GM19452 (cell line): ENCODE measurements at regions not wholly inside any gene's neighbourhood (a gene's known extent, or its start where the extent isn't known, plus 50 kb on each side); places are given as distances from the start of the nearest gene placed in this dataset.

Experiments used
- ATAC-seq: cut with Tn5 transposase; IDR thresholded peaks from one replicate; pipeline ENCODE4 v1.9.1; 2021; ENCODE audit not compliant: unreplicated experiment

GRCh38 chr9:31612336-31613030, 772.0 kb upstream of the ACO1 start:
- ATAC-seq = no peak

GRCh38 chr9:31615966-31616365, 768.5 kb upstream of the ACO1 start:
- no peak for ATAC-seq

DNA sequence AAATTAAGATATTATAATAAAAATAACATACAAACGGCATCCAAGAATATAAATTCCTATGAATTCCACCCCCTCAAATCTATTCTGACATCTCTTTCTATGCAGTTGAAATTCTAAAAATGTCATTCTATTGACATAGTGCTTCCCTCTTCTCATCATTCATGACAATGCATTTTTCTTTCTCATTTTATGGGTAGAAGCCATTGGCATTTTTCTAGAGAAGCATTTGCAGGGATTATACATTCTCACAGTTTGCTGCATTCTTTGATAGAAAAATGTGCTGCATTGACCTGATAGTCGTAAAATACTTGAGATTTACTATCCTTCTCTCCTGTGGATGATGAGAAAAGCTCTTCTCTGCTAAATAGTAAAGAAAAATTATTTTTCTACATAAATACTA, 760.9 kb upstream of the ACO1 start:
- ATAC-seq = no peak

DNA sequence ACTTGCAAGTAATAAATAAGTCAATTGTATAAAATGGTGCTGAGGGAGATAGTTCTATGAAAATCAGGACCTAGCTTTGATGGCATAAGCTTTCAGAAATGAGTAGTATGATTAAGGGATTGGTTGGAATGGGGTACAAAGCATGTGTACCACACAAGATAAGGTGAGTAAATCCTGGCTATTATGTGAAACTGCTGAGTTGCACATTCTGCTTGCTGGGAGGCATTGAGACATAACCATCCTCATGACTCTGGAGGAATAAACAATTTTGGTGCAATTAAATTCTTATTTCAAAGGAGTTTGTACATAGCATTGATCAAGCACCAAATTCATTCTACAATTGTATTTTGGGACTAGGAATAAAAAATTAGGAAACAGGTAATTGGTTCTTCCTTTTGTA, 755.2 kb upstream of the ACO1 start:
- no peak for ATAC-seq

DNA sequence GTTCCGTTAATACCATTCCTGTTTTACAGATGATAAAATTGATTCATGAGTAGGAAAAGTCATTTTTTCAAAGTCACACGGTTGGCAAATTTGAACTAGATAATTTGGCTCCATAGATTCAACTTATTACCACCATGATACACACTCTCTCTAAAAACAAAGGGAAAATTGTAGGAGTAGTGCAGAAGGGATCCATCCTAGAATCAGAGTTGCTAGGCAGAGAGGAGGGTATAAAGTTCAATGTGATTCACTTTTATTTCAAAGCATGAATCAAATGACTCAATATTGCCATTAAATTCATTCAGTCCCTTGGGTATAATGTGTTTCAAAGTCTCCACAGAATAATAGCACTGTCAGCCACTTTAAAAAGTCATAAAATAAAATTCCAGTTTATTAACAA, 747.2 kb upstream of the ACO1 start:
- ATAC-seq = no peak

GRCh38 chr9:31637861-31638260, 746.6 kb upstream of the ACO1 start:
- ATAC-seq = no peak

GRCh38 chr9:31639451-31639850, 745.0 kb upstream of the ACO1 start:
- ATAC-seq = no peak

DNA sequence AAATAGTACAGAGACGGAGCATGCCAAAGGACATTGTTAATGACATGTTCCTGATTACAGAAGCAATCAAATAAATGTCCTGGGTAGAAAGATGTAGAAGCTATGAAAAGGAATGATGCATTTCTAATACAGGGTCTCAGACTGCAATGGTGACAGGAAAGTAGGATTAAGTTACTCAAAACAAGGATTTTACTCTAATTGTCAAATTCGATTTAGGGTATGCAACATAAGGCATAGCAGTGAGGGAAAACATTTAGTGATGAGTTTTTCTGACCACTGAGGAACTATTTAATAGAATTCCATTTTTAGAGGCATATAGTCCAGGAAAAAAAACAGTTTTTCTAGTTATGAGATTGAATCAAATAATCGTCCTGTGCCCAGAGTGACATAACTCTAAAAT, 715.1 kb upstream of the ACO1 start:
- no peak for ATAC-seq

DNA sequence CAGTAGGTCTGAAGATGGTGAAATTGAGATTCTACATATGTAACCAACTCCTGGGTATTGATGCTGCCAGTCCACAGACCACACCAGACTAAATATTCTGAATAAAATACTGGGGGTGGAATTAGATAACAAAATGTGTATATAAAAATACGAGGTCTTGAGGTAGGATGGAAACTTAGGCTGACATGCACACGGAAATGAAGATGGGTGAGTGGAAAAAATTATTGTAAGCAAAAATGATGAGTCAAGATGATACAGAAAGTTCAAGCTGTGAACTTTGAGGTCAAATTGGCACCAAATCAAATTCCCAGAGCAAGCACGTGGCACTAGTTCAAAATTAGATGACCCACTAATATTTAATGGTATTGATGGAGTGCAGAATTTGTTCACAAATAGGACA, 713.4 kb upstream of the ACO1 start:
- ATAC-seq = no peak

- ATAC-seq = no peak
These were observed 710.2 kb upstream of the ACO1 start for GRCh38 chr9:31674264-31674663.

DNA sequence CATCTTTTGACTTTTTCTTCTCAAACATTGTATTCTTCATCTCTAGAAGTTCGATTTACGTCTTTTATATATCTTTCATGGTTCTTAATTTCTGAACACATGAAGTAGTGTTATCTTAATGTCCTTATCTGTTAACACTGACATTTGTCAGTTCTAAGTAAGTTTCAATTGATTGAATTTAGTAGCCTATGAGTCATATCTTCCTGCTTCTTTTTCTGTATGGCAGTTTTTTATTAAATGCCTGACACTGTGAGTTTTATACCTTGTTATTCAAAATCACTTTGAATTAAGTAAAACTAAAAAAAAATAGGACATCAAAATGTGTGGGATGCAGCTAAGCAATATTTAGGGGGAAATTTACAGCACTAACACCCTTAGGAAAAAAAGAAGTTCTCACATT, 707.0 kb upstream of the ACO1 start:
- no peak for ATAC-seq

GRCh38 chr9:31677877-31678276, 706.6 kb upstream of the ACO1 start:
- ATAC-seq = no peak

- no peak for ATAC-seq
These were observed 701.3 kb upstream of the ACO1 start for GRCh38 chr9:31683116-31683515.

DNA sequence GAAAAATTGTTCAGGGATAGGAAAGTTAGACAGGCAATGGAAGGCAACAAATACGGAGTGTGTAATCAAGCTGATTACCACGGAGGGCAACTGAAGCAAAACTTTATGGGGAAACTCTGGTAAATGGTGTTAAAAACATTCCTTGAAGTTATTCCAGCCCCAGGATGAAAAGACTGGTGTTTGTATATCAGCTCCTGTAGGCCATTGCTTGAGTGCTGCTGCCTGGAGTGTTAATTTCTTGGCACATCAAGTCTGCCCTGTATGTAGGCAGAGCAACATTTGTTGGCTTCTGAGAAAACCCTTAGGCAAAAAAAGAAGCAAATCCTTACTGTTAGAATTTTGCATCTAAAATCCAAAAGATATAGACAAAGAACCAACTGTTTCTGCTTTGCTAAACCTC, 686.5 kb upstream of the ACO1 start:
- ATAC-seq = no peak

DNA sequence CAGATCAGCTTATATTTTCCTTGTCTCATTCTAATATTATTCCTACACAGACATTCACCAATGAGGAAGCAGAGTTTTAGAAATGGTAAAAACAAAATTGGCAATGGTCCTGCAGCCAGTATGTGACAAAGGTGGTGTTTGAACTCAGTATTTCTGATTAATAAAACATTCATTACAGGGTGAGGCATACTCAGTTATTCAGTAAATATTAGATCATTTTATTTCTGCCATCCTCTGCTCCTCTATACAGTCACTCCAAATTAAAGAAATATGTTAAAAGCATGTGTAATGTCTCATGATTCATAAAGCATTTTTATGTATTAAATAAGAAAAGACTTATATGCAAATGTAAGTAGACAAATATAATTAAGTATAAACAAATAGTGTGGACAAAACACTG, 684.6 kb upstream of the ACO1 start:
- no peak for ATAC-seq

GRCh38 chr9:31700252-31701045, 684.0 kb upstream of the ACO1 start:
- ATAC-seq = no peak

DNA sequence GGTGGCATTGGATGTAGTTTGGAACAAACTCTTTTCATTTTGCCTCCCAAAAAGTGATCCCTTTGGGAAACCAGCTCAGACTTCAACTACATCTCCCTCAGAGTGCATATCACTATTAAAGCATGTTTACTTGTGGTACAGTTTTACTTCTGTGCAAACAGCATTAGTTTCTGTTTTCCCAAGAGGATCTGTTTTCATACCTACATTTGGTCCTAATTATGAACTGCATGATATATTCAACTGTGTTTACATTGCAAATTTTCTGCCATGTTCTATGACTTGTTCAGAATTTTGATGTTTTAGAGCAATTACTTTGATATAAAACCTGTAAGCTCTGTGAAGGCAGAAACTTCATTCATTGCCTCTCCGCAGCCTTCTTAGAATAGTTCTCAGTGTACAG, 681.5 kb upstream of the ACO1 start:
- no peak for ATAC-seq

- ATAC-seq = no peak
These were observed 669.2 kb upstream of the ACO1 start for GRCh38 chr9:31715250-31715649.

DNA sequence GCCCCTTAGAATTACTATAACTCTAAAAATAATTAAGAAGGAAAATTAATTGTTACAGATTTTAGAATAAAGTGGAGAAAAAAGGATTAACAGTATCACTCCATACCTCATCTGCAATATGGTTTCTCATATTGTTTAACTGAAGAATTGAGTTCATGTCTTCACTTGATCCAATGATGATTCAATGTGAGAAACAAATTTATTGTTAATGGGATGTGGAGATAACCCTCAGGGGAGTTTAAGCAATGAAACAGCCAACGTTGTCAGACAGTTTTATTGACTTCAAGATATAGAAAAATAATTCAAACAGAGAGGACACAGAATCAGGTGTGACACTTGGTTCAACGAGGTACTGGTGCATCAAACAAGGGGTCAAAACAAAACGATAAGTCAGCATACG, 665.2 kb upstream of the ACO1 start:
- no peak for ATAC-seq

- ATAC-seq = no peak
These were observed 654.0 kb upstream of the ACO1 start for GRCh38 chr9:31730398-31730797.

GRCh38 chr9:31733166-31733565, 651.3 kb upstream of the ACO1 start:
- ATAC-seq = no peak

DNA sequence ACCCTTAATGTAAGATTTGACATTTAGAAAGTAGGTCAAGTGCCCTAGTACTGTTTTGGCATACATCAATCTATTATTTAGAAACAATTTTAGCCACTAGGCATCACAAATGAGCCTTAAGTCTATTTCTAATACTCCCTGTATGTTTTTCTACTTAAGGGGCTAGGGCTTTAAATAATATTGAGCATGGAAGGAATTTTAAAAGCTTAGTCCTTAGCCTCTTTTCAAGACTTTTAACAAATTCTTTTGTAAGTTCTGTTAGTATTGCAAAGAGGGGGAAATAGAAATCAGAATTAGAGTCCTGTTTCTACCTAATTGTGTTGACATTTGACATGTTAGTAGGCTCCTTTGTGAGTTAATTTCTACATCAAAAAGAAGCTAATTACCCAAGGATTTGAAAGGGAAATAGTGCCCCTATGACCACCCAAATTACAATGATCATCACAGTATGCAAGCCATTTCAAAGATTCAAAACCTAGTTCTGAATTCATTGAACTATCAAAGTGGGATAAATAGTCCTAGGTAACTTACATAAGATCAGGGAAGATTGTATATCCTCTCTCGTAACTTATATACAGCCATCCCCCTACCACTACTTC, 647.8 kb upstream of the ACO1 start:
- ATAC-seq = no peak
